Fibroblast of gingiva (primary cell): ENCODE measurements at regions not wholly inside any gene's neighbourhood (a gene's known extent, or its start where the extent isn't known, plus 50 kb on each side); places are given as distances from the start of the nearest gene placed in this dataset.
"Not testable (repeated sequence)": the region's sequence is repeated elsewhere in the genome, so short reads cannot be mapped to it uniquely, and the experiment has no call there.

Experiments
- DNase-seq: peaks from one replicate; pipeline ENCODE4 v3.0.0-alpha.2; 2011; ENCODE audit warnings: low read depth

DNA sequence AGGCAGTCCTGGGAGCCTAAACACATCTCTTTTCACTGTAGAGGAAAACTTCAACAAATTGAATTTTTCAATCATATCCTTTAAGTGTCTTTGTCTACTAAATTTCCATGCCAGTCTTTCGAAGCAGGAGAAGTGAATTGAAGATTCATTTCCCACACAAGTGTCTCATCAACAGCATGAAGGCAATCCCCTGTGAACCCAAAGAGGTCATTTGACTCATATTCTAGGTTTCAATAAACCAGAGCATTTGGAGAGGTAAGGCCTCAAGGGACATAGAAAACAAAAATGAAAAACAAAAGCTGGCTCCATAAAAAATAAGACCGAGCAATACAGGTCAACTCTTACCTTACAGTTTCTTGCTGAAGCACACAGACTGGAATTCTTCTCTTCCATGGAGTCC lies 94.1 kb upstream of the ATP1B1 start:
- no peak for DNase-seq

DNA sequence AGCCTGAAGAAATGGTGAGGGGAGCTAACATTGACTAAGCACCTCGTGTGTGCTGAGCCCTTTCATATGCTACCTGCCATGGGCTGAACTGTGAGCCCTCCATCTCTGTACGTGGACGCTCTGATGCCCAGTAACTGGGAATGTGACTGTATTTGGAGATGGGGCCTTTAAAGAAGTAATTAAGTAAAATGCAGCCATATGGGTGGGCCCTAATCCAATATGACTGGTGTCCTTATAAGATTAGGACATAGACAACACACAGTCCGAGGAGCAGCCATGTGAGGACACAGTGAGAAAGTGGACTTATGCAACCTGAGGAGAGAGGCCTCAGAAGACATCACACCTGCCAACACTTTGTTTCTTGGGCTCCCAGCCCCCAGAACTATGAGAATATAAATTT lies 92.7 kb upstream of the ATP1B1 start:
- DNase-seq, result no peak

DNA sequence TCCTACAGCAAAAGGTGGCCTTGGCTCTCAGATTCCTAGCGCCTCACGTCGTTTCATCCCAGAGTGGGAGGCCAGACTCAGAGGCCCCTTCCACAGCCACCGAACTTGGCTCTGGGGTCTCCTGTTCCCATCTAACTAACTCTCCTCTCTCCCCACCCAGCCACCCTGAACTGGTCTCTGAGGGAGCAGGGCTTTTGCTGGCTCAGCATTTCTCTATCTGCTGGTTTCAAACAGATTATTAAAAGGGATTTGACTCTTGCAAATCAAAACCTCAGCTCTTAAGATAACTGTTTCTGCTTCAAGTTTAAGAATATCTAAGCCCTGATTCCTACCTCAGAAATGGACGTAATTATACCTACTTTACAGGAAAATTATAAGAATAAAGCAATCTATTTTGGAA lies 91.0 kb upstream of the ATP1B1 start:
- no peak for DNase-seq

GRCh38 chr1:169018751-169019150 lies 87.7 kb upstream of the ATP1B1 start:
- no peak for DNase-seq

- DNase-seq, result no peak
Measured at GRCh38 chr1:169019419-169020058, 87.0 kb upstream of the ATP1B1 start.

DNA sequence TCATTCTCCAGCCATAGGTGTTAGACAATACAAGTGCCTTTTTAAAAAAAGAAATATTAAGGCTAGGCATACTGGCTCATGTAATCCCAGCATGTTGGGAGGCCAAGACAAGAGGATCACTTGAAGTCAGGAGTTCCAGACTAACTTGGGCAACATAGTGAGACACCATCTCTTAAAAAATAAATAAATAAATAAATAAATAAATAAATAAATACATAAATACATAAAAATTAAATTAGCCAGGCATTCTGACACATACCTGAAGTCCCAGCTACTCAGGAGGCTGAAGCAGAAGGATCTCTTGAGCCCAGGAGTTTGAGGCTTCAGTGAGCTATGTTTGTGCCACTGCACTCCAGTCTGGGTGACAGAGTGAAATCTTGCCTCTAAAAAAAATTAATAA lies 85.8 kb upstream of the ATP1B1 start:
- DNase-seq, result no peak

- DNase-seq, result no peak
Measured at GRCh38 chr1:169022648-169023047, 83.8 kb upstream of the ATP1B1 start.

GRCh38 chr1:169024255-169024654 lies 82.2 kb upstream of the ATP1B1 start:
- DNase-seq, result no peak

- DNase-seq, result no peak
Measured at GRCh38 chr1:169024800-169025271, 81.7 kb upstream of the ATP1B1 start.

DNA sequence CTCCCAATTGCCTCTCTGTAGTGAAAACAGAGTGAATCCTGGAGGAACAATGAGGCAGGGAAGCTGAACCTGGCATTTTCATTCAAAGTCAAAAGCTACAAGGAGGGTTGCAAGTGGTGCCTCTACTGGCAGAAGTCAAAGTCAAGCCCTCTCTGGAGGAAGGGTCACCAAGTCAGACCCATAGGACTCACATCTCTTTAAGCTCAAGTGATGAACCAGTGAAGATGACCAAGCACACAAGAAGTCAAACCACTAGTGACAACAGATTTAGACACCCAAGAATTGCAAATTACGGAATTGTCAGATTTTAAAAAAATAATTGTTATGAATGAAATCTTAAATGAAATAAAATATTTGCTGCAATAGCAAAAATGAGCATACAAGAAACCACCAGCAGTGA lies 81.1 kb upstream of the ATP1B1 start:
- DNase-seq, result no peak

DNA sequence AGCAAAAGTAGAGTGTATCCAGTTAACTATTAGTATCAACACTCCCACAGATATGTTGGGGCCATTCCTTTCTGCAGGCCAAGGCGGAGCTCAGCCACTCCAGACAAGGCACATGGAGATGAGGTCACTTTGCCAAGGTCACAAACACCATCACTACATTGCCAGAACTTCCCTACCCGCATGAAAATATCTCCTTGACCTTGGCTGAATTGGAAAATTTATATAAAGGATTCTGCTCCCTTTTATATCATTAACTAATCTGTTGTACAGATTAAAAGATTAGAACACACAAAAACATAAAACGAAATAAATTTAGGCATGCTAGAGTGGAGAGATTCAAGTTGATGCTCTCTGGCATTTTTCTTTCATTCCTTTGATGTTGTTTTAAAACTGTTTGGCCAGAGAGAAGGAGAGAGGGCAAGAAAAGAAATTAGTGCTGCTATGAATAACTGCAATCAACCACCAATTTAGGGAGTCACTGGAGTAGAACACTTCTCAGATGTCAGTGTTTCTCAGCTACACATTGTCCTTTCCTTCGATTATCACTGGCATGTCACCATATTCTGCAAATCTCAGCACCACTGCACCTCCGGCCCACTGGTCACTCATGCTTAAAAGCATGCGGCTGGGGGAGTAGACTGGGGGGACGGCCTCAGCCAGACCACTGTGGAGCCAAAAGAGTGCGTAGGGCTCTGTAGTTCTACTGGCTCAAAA lies 78.7 kb upstream of the ATP1B1 start:
- no peak for DNase-seq

DNA sequence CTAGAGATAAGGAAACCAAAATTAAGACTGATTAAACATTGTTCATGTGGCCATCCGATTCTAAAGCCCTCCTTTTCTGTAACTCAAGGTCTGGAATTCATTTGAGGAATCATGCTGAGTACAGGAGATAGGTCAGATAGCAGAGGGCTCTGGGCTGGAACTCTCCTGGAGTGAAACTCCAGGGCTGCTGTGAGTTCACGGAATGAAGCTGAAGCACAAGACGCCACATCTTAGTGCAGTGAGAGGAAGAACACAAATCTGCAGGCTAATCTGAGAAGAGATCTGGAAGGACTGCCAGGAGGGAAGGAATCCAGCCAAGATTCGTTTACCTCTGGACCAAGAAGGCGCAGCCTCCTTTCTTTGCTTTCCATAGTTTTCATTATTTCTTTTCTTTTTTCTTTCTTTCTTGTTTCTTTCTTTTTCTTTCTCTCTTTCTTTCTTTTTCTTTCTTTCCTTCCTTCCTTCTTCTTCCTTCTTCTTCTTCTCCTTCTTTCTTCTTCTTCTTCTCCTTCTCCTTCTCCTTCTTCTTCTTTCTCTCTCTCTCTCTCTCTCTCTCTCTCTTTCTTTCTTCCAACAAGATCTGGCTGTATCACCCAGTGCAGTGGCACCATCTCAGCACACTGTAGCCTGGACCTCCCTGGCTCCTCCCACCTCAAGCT lies 74.8 kb upstream of the ATP1B1 start:
- no peak for DNase-seq

DNA sequence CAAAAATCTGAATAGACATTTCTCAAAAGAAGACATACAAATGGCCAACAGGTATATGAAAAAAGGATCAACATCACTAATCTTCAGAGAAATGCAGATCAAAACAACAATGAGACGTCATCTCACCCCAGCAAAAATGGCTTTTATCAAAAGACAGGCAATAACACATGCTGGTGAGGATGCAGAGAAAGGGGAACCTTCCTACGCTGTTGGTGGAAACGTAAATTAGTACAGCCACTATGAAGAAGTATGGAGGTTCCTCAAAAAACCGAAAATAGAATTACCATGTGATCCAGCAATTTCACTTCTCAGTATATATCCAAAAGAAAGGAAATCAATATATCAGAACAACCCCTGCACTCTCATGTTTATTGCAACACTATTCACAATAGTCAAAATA lies 65.1 kb upstream of the ATP1B1 start:
- DNase-seq, result no peak

- no peak for DNase-seq
Measured at GRCh38 chr1:169042377-169042776, 64.1 kb upstream of the ATP1B1 start.

- DNase-seq, result no peak
Measured at GRCh38 chr1:169043823-169044222, 62.7 kb upstream of the ATP1B1 start.

GRCh38 chr1:169044296-169044695 lies 62.2 kb upstream of the ATP1B1 start:
- no peak for DNase-seq

- DNase-seq, result no peak
Measured at GRCh38 chr1:169044971-169045370, 61.5 kb upstream of the ATP1B1 start.

- no peak for DNase-seq
Measured at GRCh38 chr1:169046671-169047070, 59.8 kb upstream of the ATP1B1 start.

DNA sequence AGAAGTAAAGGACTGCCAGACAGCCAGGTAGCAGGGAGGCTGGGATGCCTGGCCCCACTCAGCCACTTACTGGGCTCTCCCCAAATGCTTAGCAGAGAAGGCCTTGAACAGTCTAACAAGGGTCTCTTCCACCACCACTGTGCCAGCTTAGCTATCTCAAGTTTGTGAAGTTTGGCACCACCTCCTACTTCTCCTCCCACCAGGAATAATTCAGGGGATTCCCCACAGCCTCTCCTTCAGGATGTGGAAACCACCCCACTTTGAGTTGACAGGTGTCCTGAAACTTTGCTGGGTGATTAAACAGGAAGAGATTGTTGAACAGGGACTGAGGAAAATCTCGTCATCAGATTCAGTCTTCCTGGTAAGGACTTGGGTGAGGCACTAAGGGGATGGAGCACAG lies 59.4 kb upstream of the ATP1B1 start:
- DNase-seq, result no peak

GRCh38 chr1:169048043-169048442 lies 58.4 kb upstream of the ATP1B1 start:
- DNase-seq, result no peak

GRCh38 chr1:169049258-169049938 lies 57.1 kb upstream of the ATP1B1 start:
- no peak for DNase-seq

GRCh38 chr1:169051171-169051570 lies 55.3 kb upstream of the ATP1B1 start:
- DNase-seq, result no peak

GRCh38 chr1:169052171-169052570 lies 54.3 kb upstream of the ATP1B1 start:
- DNase-seq, result not testable (repeated sequence)
